Lower leg skin (tissue), 3 donors: ENCODE measurements at regions not wholly inside any gene's neighbourhood (a gene's known extent, or its start where the extent isn't known, plus 50 kb on each side); places are given as distances from the start of the nearest gene placed in this dataset.

Source experiments
- POLR2A ChIP-seq, 2 donors: fragments of 450-650 bp; IDR thresholded peaks; one replicate each; pipeline ENCODE4 v1.6.1; 2016 to 2017; ENCODE audit warnings: antibody characterized with exemption in 2 of 2, mild to moderate bottlenecking in 1 of 2, moderate library complexity in 1 of 2
- TF ChIP-seq, protein P1 (sequence below), 3 donors: fragments of 450-650 bp; IDR thresholded peaks; one replicate each; pipeline ENCODE4 v1.5.1; 2016; ENCODE audit warnings: antibody characterized with exemption in 3 of 3, mild to moderate bottlenecking in 3 of 3, moderate library complexity in 2 of 3

DNA sequence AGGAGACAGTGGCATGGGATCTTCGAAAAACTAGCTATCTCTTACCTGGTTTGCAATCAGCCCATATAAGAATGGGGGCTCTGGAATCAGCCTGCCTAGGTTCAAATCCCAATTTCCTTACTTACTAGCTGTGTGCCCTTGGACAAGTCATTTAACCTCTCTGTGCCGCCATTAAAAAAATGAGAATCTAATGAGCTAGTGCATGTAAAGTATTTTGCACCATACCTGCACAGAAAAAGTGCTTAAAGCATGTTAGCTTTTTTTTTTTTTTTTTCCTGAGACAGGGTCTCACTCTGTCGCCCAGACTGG, 181.8 kb downstream of the SHQ1 start:
- TF ChIP-seq, protein P1, sequence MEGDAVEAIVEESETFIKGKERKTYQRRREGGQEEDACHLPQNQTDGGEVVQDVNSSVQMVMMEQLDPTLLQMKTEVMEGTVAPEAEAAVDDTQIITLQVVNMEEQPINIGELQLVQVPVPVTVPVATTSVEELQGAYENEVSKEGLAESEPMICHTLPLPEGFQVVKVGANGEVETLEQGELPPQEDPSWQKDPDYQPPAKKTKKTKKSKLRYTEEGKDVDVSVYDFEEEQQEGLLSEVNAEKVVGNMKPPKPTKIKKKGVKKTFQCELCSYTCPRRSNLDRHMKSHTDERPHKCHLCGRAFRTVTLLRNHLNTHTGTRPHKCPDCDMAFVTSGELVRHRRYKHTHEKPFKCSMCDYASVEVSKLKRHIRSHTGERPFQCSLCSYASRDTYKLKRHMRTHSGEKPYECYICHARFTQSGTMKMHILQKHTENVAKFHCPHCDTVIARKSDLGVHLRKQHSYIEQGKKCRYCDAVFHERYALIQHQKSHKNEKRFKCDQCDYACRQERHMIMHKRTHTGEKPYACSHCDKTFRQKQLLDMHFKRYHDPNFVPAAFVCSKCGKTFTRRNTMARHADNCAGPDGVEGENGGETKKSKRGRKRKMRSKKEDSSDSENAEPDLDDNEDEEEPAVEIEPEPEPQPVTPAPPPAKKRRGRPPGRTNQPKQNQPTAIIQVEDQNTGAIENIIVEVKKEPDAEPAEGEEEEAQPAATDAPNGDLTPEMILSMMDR (IDR thresholded peaks at IDR 0.05), result no peak
- TF ChIP-seq POLR2A (IDR thresholded peaks at IDR 0.05), result no peak
